ENCODE measurements at regions not wholly inside any gene's neighbourhood (a gene's known extent, or its start where the extent isn't known, plus 50 kb on each side); places are given as distances from the start of the nearest gene placed in this dataset.

GRCh38 chr18:14922965-14923565 lies 175.1 kb downstream of the ANKRD30B start:
- Histone ChIP-seq H3K36me3 (ENCODE audit: control insufficient read depth, insufficient read depth, low read length) (no peaks in the 10 kb centered on the region), H3K4me3 (ENCODE audit: low read depth in 2 of 2, low read length in 2 of 2) (no peak overlapping the region), H3K4me1 (ENCODE audit: control insufficient read depth, insufficient read depth, low read length) (no peaks in the 10 kb centered on the region), H3K27me3 (ENCODE audit: control insufficient read depth, insufficient read depth, low read length) (no peaks in the 10 kb centered on the region), H3K9me3 (ENCODE audit: control insufficient read depth, insufficient read depth, low read depth, low read length) (no peaks in the 10 kb centered on the region), H3K27ac (ENCODE audit: low read length) (no peak overlapping the region)
- TF ChIP-seq CTCF (IDR thresholded peaks at IDR 0.05) = no peak
- no peak for TF ChIP-seq SIN3A (IDR thresholded peaks at IDR 0.05; ENCODE audit: borderline replicate concordance, insufficient read depth, low read depth, low read length)
- no peak for TF ChIP-seq TCF7L2 (IDR thresholded peaks at IDR 0.05; ENCODE audit: low read depth, low read length)
- TF ChIP-seq POLR2AphosphoS5 (IDR thresholded peaks at IDR 0.05; ENCODE audit: low read depth, low read length) = no peak
- TF ChIP-seq REST (IDR thresholded peaks at IDR 0.05; ENCODE audit: insufficient read depth in 1 of 2, low read depth in 2 of 2, low read length in 1 of 2) = no peak
- ChIA-PET POLR2A (no interaction called here), CTCF (no interaction called here)
- intact Hi-C loops (cut with micrococcal nuclease; ENCODE audit: unreplicated experiment) (no loop called here), in situ Hi-C loops (cut with HindIII; ENCODE audit: low pct_unique_long_range_greater_than_20kb, low sequenced_read_pairs) (no loop called here)
- no peak for DNase-seq (ENCODE audit: low read depth, low spot score)
- ATAC-seq = no peak
- BruUV-seq (replicated peaks) = no TSS peak

- Histone ChIP-seq H3K4me3 (ENCODE audit: low read depth in 2 of 2, low read length in 2 of 2) (no peak overlapping the region), H3K27me3 (ENCODE audit: control insufficient read depth, insufficient read depth, low read length) (no peaks in the 10 kb centered on the region), H3K4me1 (ENCODE audit: control insufficient read depth, insufficient read depth, low read length) (no peaks in the 10 kb centered on the region), H3K9me3 (ENCODE audit: control insufficient read depth, insufficient read depth, low read depth, low read length) (no peaks in the 10 kb centered on the region), H3K27ac (ENCODE audit: low read length) (no peak overlapping the region), H3K36me3 (ENCODE audit: control insufficient read depth, insufficient read depth, low read length) (no peaks in the 10 kb centered on the region)
- no TSS peak for BruUV-seq (replicated peaks)
- ATAC-seq = no peak
- TF ChIP-seq REST (IDR thresholded peaks at IDR 0.05; ENCODE audit: insufficient read depth in 1 of 2, low read depth in 2 of 2, low read length in 1 of 2) (no peak), POLR2AphosphoS5 (IDR thresholded peaks at IDR 0.05; ENCODE audit: low read depth, low read length) (no peak), CTCF (IDR thresholded peaks at IDR 0.05) (no peak), SIN3A (IDR thresholded peaks at IDR 0.05; ENCODE audit: borderline replicate concordance, insufficient read depth, low read depth, low read length) (no peak), TCF7L2 (IDR thresholded peaks at IDR 0.05; ENCODE audit: low read depth, low read length) (no peak)
- DNase-seq (ENCODE audit: low read depth, low spot score) = no peak
- in situ Hi-C loops (cut with HindIII; ENCODE audit: low pct_unique_long_range_greater_than_20kb, low sequenced_read_pairs) = no loop called here
- POLR2A ChIA-PET = no interaction called here
- intact Hi-C loops (cut with micrococcal nuclease; ENCODE audit: unreplicated experiment) = no loop called here
- CTCF ChIA-PET = no interaction called here
Measured at GRCh38 chr18:14924226-14924625, 176.3 kb downstream of the ANKRD30B start.

Data from Panc1 (cell line).